ENCODE measurements at regions not wholly inside any gene's neighbourhood (a gene's known extent, or its start where the extent isn't known, plus 50 kb on each side); places are given as distances from the start of the nearest gene placed in this dataset.

- no peak for TF ChIP-seq POLR2A (IDR thresholded peaks at IDR 0.05; ENCODE audit: low read depth, low read length)
- no peak for TF ChIP-seq CTCF (IDR thresholded peaks at IDR 0.05; ENCODE audit: extremely low read depth in 1 of 2, insufficient read depth in 1 of 2, low read depth in 1 of 2, low read length in 2 of 2)
- no peak for TF ChIP-seq EZH2 (IDR thresholded peaks at IDR 0.05; ENCODE audit: borderline replicate concordance, low read depth, low read length, severe bottlenecking)
- no peak for TF ChIP-seq MAX (IDR thresholded peaks at IDR 0.05; ENCODE audit: insufficient read depth, insufficient read length)
- TF ChIP-seq POLR2AphosphoS5 (IDR thresholded peaks at IDR 0.05; ENCODE audit: insufficient read depth, low read depth, low read length), result no peak
Measured at GRCh38 chr10:31188792-31189406, 130.1 kb upstream of the ZEB1 start.
